HEK293 (cell line): ENCODE measurements at regions not wholly inside any gene's neighbourhood (a gene's known extent, or its start where the extent isn't known, plus 50 kb on each side); places are given as distances from the start of the nearest gene placed in this dataset.

Experiments
- CTCF ChIA-PET: fragments of 350-600 bp; formaldehyde crosslinking; extraction: SDS; loops from one replicate; lab custom pipeline; 2021; ENCODE audit warnings: antibody characterized with exemption; lab: Yijun Ruan, JAX
- POLR2A ChIA-PET: fragments of 300-600 bp; formaldehyde crosslinking; extraction: SDS; loops from one replicate; lab custom pipeline; 2020; ENCODE audit warnings: antibody characterized with exemption, inconsistent platforms; lab: Yijun Ruan, JAX
- H3K27ac ChIP-seq: fragments of 200-500 bp; sonication (Bioruptor generic); 2 replicates; pipeline ENCODE4 v1.5.1; 2014; ENCODE audit warnings: low read depth, low read length, control low read depth, inconsistent platforms; ENCODE audit errors: extremely low read depth
- H3K36me3 ChIP-seq, 2 experiments: fragments of 200-500 bp in 1 of 2; sonication (Bioruptor generic) in 1 of 2; 1 replicate in 1 of 2; 2 replicates in 1 of 2; pipeline ENCODE4 v1.5.1; 2014 to 2017; ENCODE audit warnings: inconsistent platforms in 2 of 2, low read length in 2 of 2; ENCODE audit not compliant: control insufficient read depth in 2 of 2, insufficient read depth in 1 of 2
- H3K4me1 ChIP-seq: fragments of 200-500 bp; sonication (Bioruptor generic); 2 replicates; pipeline ENCODE4 v1.5.1; 2014; ENCODE audit warnings: mild to moderate bottlenecking, low read length, inconsistent platforms; ENCODE audit not compliant: control insufficient read depth, insufficient read depth
- H3K4me3 ChIP-seq: 2 replicates; pipeline ENCODE4 v1.5.1; 2011; ENCODE audit warnings: low read depth, mild to moderate bottlenecking, control low read depth, low read length, moderate library complexity
- H3K9me3 ChIP-seq: fragments of 200-500 bp; sonication (Bioruptor generic); 2 replicates; pipeline ENCODE4 v1.5.1; 2014; ENCODE audit warnings: low read depth, low read length, inconsistent platforms; ENCODE audit not compliant: control insufficient read depth, insufficient read depth
- ATF2 ChIP-seq: fragments of 450-650 bp; formaldehyde crosslinking; IDR thresholded peaks from 2 replicates; pipeline ENCODE4 v1.5.1; 2016; ENCODE audit warnings: missing biosample characterization, missing genetic modification characterization, low read depth
- GFI1B ChIP-seq: fragments of 450-650 bp; formaldehyde crosslinking; IDR thresholded peaks from 2 replicates; pipeline ENCODE4 v1.5.1; 2016; ENCODE audit warnings: missing biosample characterization, missing genetic modification characterization
- HOXC10 ChIP-seq: sonication (generic); formaldehyde crosslinking; IDR thresholded peaks from 2 replicates; pipeline ENCODE4 v1.8.1; 2023; ENCODE audit warnings: mild to moderate bottlenecking, missing genetic modification reagents
- KLF16 ChIP-seq: fragments of 450-650 bp; formaldehyde crosslinking; IDR thresholded peaks from 2 replicates; pipeline ENCODE4 v1.5.1; 2017; ENCODE audit warnings: missing biosample characterization, missing genetic modification characterization
- OSR2 ChIP-seq: fragments of 450-650 bp; formaldehyde crosslinking; IDR thresholded peaks from 2 replicates; pipeline ENCODE4 v1.5.1; 2016; ENCODE audit warnings: missing biosample characterization, missing genetic modification characterization
- SCRT1 ChIP-seq: fragments of 450-650 bp; formaldehyde crosslinking; IDR thresholded peaks from 2 replicates; pipeline ENCODE4 v1.5.1; 2016; ENCODE audit warnings: missing biosample characterization, missing genetic modification characterization, borderline replicate concordance
- ZBTB10 ChIP-seq: fragments of 450-650 bp; formaldehyde crosslinking; IDR thresholded peaks from 2 replicates; pipeline ENCODE4 v1.5.1; 2016; ENCODE audit warnings: missing biosample characterization, missing genetic modification characterization
- ZEB2 ChIP-seq: fragments of 450-650 bp; formaldehyde crosslinking; IDR thresholded peaks from 2 replicates; pipeline ENCODE4 v1.5.1; 2016; ENCODE audit warnings: missing biosample characterization, missing genetic modification characterization
- ZNF133 ChIP-seq: fragments of 450-650 bp; formaldehyde crosslinking; IDR thresholded peaks from 2 replicates; pipeline ENCODE4 v1.5.1; 2016; ENCODE audit warnings: missing biosample characterization, missing genetic modification characterization
- ZNF157 ChIP-seq: fragments of 450-650 bp; formaldehyde crosslinking; IDR thresholded peaks from 2 replicates; pipeline ENCODE4 v1.5.1; 2016; ENCODE audit warnings: missing biosample characterization, missing genetic modification characterization
- ZNF214 ChIP-seq: fragments of 450-650 bp; formaldehyde crosslinking; IDR thresholded peaks from 2 replicates; pipeline ENCODE4 v1.5.1; 2017; ENCODE audit warnings: missing biosample characterization, mild to moderate bottlenecking, missing genetic modification characterization, borderline replicate concordance
- ZNF24 ChIP-seq: fragments of 450-650 bp; formaldehyde crosslinking; IDR thresholded peaks from 2 replicates; pipeline ENCODE4 v1.5.1; 2016; ENCODE audit warnings: missing biosample characterization, missing genetic modification characterization
- ZNF280C ChIP-seq: fragments of 450-650 bp; formaldehyde crosslinking; IDR thresholded peaks from 2 replicates; pipeline ENCODE4 v1.5.1; 2016; ENCODE audit warnings: missing biosample characterization, missing genetic modification characterization
- ZNF350 ChIP-seq: fragments of 450-650 bp; formaldehyde crosslinking; IDR thresholded peaks from 2 replicates; pipeline ENCODE4 v1.5.0; 2017; ENCODE audit warnings: missing biosample characterization, mild to moderate bottlenecking, missing genetic modification characterization
- ZNF37A ChIP-seq: fragments of 450-650 bp; IDR thresholded peaks from 2 replicates; pipeline ENCODE4 v1.5.1; 2018; ENCODE audit warnings: missing biosample characterization, missing genetic modification characterization
- ZNF398 ChIP-seq: fragments of 450-650 bp; formaldehyde crosslinking; IDR thresholded peaks from 2 replicates; pipeline ENCODE4 v1.5.1; 2017; ENCODE audit warnings: missing biosample characterization, missing genetic modification characterization
- ZNF529 ChIP-seq: fragments of 450-650 bp; formaldehyde crosslinking; IDR thresholded peaks from 2 replicates; pipeline ENCODE4 v1.5.1; 2017; ENCODE audit warnings: missing genetic modification characterization, missing biosample characterization; ENCODE audit not compliant: insufficient replicate concordance
- ZNF544 ChIP-seq: fragments of 450-650 bp; formaldehyde crosslinking; IDR thresholded peaks from 2 replicates; pipeline ENCODE4 v1.5.0; 2017; ENCODE audit warnings: missing biosample characterization, missing genetic modification characterization
- ZNF555 ChIP-seq: fragments of 450-650 bp; formaldehyde crosslinking; conservative IDR thresholded peaks from 2 replicates; pipeline ENCODE4 v1.5.1; 2017; ENCODE audit warnings: missing biosample characterization, mild to moderate bottlenecking, missing genetic modification characterization, inconsistent platforms
- ZNF610 ChIP-seq: fragments of 450-650 bp; formaldehyde crosslinking; IDR thresholded peaks from 2 replicates; pipeline ENCODE4 v1.5.1; 2016; ENCODE audit warnings: missing biosample characterization, missing genetic modification characterization, borderline replicate concordance
- ZNF664 ChIP-seq: fragments of 450-650 bp; formaldehyde crosslinking; IDR thresholded peaks from 2 replicates; pipeline ENCODE4 v1.5.1; 2016; ENCODE audit warnings: missing biosample characterization, missing genetic modification characterization
- TF ChIP-seq, protein P1 (sequence below): fragments of 450-650 bp; formaldehyde crosslinking; IDR thresholded peaks from 2 replicates; pipeline ENCODE4 v1.5.1; 2016; ENCODE audit warnings: missing biosample characterization, missing genetic modification characterization

DNA sequence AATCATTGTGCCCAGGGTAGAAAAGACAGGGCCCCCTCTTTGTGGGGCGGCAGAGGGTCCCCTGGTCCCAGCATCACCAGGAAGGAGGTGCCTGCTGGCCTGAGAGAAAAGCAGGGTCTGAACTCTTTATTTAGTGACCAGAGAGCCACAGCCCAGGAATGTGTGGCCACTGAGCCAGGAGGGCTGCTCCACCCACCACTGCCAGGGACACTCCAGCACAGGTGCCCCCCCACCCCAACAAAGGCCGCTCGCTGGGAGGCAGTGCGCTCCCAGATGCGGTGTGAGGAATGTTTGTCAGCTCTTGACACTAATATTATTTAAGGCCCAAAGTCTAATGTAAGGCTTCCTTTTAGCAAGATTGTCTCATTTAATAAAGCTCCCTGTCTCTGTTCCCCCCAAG lies 59.6 kb upstream of the ZMIZ1 start:
- no peaks in the 10 kb centered on the region for H3K4me1 ChIP-seq
- H3K9me3 ChIP-seq = no peaks in the 10 kb centered on the region
- H3K4me3 ChIP-seq = no peak overlapping the region
- no peaks in the 10 kb centered on the region for H3K36me3 ChIP-seq
- TF ChIP-seq ZNF214 (tag by site-specific recombination) = no peak
- TF ChIP-seq, all 188 proteins: peak for 0
- ChIA-PET POLR2A (no interaction called here), CTCF (no interaction called here)
- no peak overlapping the region for H3K27ac ChIP-seq

DNA sequence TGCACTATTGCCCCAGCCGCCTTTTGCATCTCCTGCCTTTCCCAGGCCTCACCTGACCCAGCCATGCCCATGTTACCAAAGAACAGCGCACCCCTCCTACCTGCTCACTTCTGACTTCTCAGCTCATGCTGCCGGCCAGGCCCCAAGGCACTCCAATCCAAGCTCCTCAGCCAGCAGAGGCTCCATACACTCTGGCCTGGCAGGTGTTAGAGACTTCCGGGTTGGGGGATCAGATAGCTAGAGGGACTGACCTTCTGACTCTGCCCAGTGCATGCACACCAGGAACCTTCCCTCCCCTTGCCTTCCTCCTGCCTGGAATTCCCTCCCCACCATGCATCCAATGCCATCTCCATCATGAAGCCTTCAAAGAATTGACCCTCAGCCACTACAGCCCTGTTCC lies 56.2 kb upstream of the ZMIZ1 start:
- CTCF ChIA-PET = no interaction called here
- POLR2A ChIA-PET = no interaction called here

GRCh38 chr10:79013406-79013987 lies 55.3 kb upstream of the ZMIZ1 start:
- H3K9me3 ChIP-seq = no peaks in the 10 kb centered on the region
- H3K4me1 ChIP-seq = no peaks in the 10 kb centered on the region
- POLR2A ChIA-PET = no interaction called here
- CTCF ChIA-PET = no interaction called here
- H3K36me3 ChIP-seq = no peaks in the 10 kb centered on the region
- no peak overlapping the region for H3K27ac ChIP-seq
- H3K4me3 ChIP-seq = no peak overlapping the region
- TF ChIP-seq ZNF24 (tag by site-specific recombination) = no peak
- TF ChIP-seq SCRT1 (tag by site-specific recombination) = no peak
- no peak for TF ChIP-seq ZNF37A (tag by site-specific recombination)
- TF ChIP-seq ZEB2 (tag by site-specific recombination) = no peak
- TF ChIP-seq ATF2 (tag by site-specific recombination) = no peak
- TF ChIP-seq ZBTB10 = no peak
- TF ChIP-seq ZNF280C = no peak
- TF ChIP-seq GFI1B = no peak
- no peak for TF ChIP-seq ZNF610
- no peak for TF ChIP-seq ZNF544 (tag by site-specific recombination)
- TF ChIP-seq OSR2 = no peak
- no peak for TF ChIP-seq ZNF157 (tag by site-specific recombination)

More for the DNA sequence above, 56.2 kb upstream of the ZMIZ1 start:
- Histone ChIP-seq H3K9me3 (no peaks in the 10 kb centered on the region), H3K27ac (no peak overlapping the region), H3K4me3 (no peak overlapping the region), H3K4me1 (no peaks in the 10 kb centered on the region), H3K36me3 (no peaks in the 10 kb centered on the region)
- no peak for TF ChIP-seq ZNF664 (tag by site-specific recombination)
- no peak for TF ChIP-seq ZNF133
- no peak for TF ChIP-seq ZNF529 (tag by site-specific recombination)
- TF ChIP-seq KLF16 (tag by site-specific recombination) = no peak
- TF ChIP-seq, protein P1, sequence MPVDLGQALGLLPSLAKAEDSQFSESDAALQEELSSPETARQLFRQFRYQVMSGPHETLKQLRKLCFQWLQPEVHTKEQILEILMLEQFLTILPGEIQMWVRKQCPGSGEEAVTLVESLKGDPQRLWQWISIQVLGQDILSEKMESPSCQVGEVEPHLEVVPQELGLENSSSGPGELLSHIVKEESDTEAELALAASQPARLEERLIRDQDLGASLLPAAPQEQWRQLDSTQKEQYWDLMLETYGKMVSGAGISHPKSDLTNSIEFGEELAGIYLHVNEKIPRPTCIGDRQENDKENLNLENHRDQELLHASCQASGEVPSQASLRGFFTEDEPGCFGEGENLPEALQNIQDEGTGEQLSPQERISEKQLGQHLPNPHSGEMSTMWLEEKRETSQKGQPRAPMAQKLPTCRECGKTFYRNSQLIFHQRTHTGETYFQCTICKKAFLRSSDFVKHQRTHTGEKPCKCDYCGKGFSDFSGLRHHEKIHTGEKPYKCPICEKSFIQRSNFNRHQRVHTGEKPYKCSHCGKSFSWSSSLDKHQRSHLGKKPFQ (tag by site-specific recombination) = no peak
- TF ChIP-seq ZNF398 = no peak
- no peak for TF ChIP-seq ZNF350
- TF ChIP-seq ZNF555 (tag by site-specific recombination) = no peak
- no peak for TF ChIP-seq HOXC10 (CRISPR knock-in tag)
